ENCODE measurements at regions not wholly inside any gene's neighbourhood (a gene's known extent, or its start where the extent isn't known, plus 50 kb on each side); places are given as distances from the start of the nearest gene placed in this dataset.

GRCh38 chr3:150073031-150073430 is 102.3 kb upstream of the PFN2 start:
- DNase-seq (ENCODE audit: low read depth in 2 of 2) = no peak

GRCh38 chr3:150072576-150072975 is 101.9 kb upstream of the PFN2 start:
- DNase-seq (ENCODE audit: low read depth in 2 of 2) = no peak

- DNase-seq (ENCODE audit: low read depth in 2 of 2) = no peak
Measured at GRCh38 chr3:150070271-150070670, 99.6 kb upstream of the PFN2 start.

- no peak for DNase-seq (ENCODE audit: low read depth in 2 of 2)
Measured at GRCh38 chr3:150069633-150070032, 98.9 kb upstream of the PFN2 start.

GRCh38 chr3:150069154-150069527 is 98.4 kb upstream of the PFN2 start:
- DNase-seq (ENCODE audit: low read depth in 2 of 2) = no peak

GRCh38 chr3:150068440-150069153 is 97.9 kb upstream of the PFN2 start:
- no peak for DNase-seq (ENCODE audit: low read depth in 2 of 2)

GRCh38 chr3:150067561-150067960 is 96.9 kb upstream of the PFN2 start:
- no peak for DNase-seq (ENCODE audit: low read depth in 2 of 2)

- DNase-seq (ENCODE audit: low read depth in 2 of 2) = no peak
Measured at GRCh38 chr3:150064971-150065370, 94.3 kb upstream of the PFN2 start.

- no peak for DNase-seq (ENCODE audit: low read depth in 2 of 2)
Measured at GRCh38 chr3:150063237-150063636, 92.5 kb upstream of the PFN2 start.

- DNase-seq (ENCODE audit: low read depth in 2 of 2) = no peak
Measured at GRCh38 chr3:150062492-150062891, 91.8 kb upstream of the PFN2 start.

GRCh38 chr3:150061288-150062024 is 90.8 kb upstream of the PFN2 start:
- no peak for DNase-seq (ENCODE audit: low read depth in 2 of 2)

- DNase-seq (ENCODE audit: low read depth in 2 of 2) = no peak
Measured at GRCh38 chr3:150059729-150060128, 89.0 kb upstream of the PFN2 start.

GRCh38 chr3:150059241-150059640 is 88.5 kb upstream of the PFN2 start:
- DNase-seq (ENCODE audit: low read depth in 2 of 2) = no peak

- no peak for DNase-seq (ENCODE audit: low read depth in 2 of 2)
Measured at GRCh38 chr3:150057227-150057626, 86.5 kb upstream of the PFN2 start.

- no peak for DNase-seq (ENCODE audit: low read depth in 2 of 2)
Measured at GRCh38 chr3:150055332-150055731, 84.6 kb upstream of the PFN2 start.

GRCh38 chr3:150054635-150055034 is 83.9 kb upstream of the PFN2 start:
- no peak for DNase-seq (ENCODE audit: low read depth in 2 of 2)

- DNase-seq (ENCODE audit: low read depth in 2 of 2) = no peak
Measured at GRCh38 chr3:150050510-150050909, 79.8 kb upstream of the PFN2 start.

- no peak for DNase-seq (ENCODE audit: low read depth in 2 of 2)
Measured at GRCh38 chr3:150049317-150049716, 78.6 kb upstream of the PFN2 start.

- DNase-seq (ENCODE audit: low read depth in 2 of 2) = no peak
Measured at GRCh38 chr3:150041877-150042276, 71.2 kb upstream of the PFN2 start.

GRCh38 chr3:150040097-150040496 is 69.4 kb upstream of the PFN2 start:
- no peak for DNase-seq (ENCODE audit: low read depth in 2 of 2)

- DNase-seq (ENCODE audit: low read depth in 2 of 2) = no peak
Measured at GRCh38 chr3:150038830-150039229, 68.1 kb upstream of the PFN2 start.

GRCh38 chr3:150036780-150037179 is 66.1 kb upstream of the PFN2 start:
- no peak for DNase-seq (ENCODE audit: low read depth in 2 of 2)

GRCh38 chr3:150035910-150036612 is 65.4 kb upstream of the PFN2 start:
- no peak for DNase-seq (ENCODE audit: low read depth in 2 of 2)
